SKM-1 treated with dmso at 0.1 percent for 144 hours (cell line): ENCODE measurements at regions not wholly inside any gene's neighbourhood (a gene's known extent, or its start where the extent isn't known, plus 50 kb on each side); places are given as distances from the start of the nearest gene placed in this dataset.

ENCODE experiments used
- DNase-seq: peaks from one replicate; lab custom pipeline; 2025; ENCODE audit not compliant: unreplicated experiment; lab: John Stamatoyannopoulos, UW

GRCh38 chr2:200751786-200752185 lies 59.9 kb upstream of the BZW1 start:
- DNase-seq = no peak

GRCh38 chr2:200752332-200752731 lies 59.4 kb upstream of the BZW1 start:
- DNase-seq = no peak

- DNase-seq = no peak
Observed at GRCh38 chr2:200752835-200753234, 58.9 kb upstream of the BZW1 start.

- DNase-seq = no peak
Observed at GRCh38 chr2:200756618-200757321, 54.9 kb upstream of the BZW1 start.

GRCh38 chr2:200757399-200757798 lies 54.3 kb upstream of the BZW1 start:
- DNase-seq = no peak

- no peak for DNase-seq
Observed at GRCh38 chr2:200758341-200758740, 53.4 kb upstream of the BZW1 start.

- no peak for DNase-seq
Observed at GRCh38 chr2:200761266-200761665, 50.4 kb upstream of the BZW1 start.
